ENCODE measurements at regions not wholly inside any gene's neighbourhood (a gene's known extent, or its start where the extent isn't known, plus 50 kb on each side); places are given as distances from the start of the nearest gene placed in this dataset.

- DNase-seq = no peak
Observed at GRCh38 chr7:46175221-46175620, 254.1 kb upstream of the IGFBP3 start.

DNA sequence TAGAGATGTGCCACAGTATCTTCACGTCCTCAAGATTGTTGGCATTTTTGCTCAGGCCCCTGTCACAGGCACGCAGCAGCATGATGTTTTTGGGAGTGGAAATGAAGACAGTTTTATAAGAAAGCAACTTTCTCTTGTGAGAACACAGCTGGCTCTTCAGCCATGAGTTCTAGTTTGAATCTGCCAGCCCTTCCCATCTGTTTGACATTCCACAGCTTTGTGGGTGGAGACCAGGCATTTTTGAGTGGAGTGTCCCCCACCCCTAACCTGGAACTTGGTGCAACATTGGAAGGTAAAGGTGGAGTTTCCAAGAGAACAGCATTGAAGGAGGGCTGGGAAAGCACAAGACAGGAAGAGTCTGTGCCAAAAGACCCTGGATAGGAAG lies 253.1 kb upstream of the IGFBP3 start:
- no peak for DNase-seq

DNA sequence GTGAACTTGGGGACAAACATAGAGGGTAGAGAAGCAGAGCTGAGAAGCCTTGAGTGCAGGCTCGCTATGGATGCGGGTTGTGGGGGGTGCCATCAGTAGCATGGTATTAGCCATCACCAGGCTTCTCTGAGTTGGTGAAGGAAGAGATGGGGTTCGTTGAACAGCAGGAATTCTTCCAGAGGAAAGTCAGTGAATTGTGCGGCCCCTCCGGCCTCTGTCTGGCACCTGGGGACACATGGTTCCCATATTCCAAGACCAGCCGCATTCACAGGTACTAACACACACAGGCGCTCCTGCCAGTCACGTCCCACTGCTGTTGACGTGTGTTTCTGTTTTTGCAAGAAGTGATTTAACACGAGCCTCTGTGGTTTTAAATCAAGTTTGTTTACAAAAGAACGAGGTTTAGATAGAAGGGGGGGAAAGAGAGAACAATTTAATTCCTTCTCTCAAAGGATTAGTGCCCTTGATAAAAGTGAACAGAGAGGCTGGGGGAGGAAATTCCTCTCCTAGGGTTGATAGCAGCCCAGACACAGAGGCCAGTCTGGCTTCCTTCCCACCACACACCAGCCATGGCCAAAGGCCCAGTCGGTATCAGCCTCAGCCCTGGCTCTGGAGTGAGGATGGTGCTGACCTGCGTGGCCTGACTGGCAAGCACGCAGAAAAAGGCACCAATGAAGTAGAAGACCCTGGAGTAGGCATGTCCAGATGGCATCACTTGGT lies 252.6 kb upstream of the IGFBP3 start:
- DNase-seq = no peak

DNA sequence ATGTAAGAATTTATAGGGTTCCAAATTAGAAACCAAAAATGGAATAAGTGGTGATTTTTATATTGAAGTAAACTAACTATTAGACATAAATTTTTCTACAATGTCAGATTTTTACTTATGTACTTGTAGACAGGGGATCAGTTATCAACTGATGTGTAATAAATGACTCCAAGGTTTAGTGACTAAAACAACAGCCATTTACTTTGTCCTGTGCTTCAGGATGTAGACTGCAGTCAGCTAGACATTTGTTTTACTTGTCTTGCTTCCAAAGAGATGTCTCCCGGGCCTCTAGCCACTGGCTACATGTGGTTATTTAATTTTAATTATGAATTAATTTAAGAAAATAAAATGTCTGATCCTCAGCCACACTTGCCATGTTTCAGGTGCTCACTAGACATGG lies 249.7 kb upstream of the IGFBP3 start:
- no peak for DNase-seq

DNA sequence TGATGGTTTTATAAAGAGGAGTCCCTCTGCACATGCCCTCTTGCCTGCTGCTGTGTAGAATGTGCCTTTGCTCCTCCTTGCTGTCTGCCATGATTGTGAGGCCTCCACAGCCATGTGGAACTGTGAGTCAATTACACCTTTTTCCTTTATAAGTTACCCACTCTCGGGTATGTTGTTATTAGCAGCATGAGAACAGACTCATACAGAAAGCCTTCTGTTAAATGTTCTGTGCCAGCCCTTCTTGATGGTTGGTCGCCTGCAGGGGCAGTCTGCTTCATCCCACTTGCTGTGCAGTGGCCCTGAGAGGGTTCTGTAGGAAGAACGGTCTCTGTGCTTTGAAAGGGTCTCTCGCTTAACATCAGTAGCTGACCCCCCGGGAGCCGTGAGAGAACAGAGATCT lies 248.9 kb upstream of the IGFBP3 start:
- DNase-seq = no peak

- no peak for DNase-seq
Observed at GRCh38 chr7:46169384-46169755, 248.3 kb upstream of the IGFBP3 start.

- DNase-seq = no peak
Observed at GRCh38 chr7:46168671-46169383, 247.8 kb upstream of the IGFBP3 start.

DNA sequence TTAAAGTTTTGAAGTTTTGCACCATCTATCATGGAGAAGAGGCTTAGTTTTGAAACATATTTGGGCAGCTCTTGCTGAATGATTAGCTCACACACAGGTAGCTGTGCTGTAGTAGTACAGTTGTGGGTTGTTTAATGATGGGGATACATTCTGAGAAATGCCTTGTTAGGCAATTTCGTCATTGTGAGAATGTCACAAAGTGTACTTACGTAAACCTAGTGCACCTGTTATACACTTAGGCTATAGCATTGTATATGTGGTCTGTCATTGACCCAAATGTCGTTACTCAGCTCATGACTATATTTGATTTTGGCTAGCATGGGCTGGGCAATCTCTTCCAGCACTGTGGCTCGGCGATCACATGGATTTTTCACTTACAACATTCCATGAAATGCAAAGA lies 247.2 kb upstream of the IGFBP3 start:
- DNase-seq = no peak

DNA sequence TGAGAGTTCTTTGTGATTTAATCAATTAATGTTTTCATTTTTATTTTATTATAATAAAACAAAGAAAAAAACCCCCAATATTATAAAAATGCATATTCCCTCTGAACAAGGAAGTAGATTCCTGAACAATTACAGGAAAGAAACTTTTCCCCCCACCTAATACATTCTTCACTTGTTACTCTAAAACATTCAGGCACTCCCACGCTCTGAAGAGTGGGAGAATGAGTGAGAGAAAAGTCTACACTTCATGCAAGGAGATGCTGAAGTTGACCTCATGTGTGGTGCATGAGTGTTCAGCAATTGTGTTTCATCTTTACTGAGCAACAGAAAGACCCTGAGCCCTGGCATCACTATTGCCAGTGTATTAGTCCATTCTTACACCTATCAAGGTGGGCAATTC lies 244.2 kb upstream of the IGFBP3 start:
- DNase-seq = no peak

- no peak for DNase-seq
Observed at GRCh38 chr7:46164629-46165028, 243.6 kb upstream of the IGFBP3 start.

GRCh38 chr7:46163246-46163645 lies 242.2 kb upstream of the IGFBP3 start:
- DNase-seq = no peak

DNA sequence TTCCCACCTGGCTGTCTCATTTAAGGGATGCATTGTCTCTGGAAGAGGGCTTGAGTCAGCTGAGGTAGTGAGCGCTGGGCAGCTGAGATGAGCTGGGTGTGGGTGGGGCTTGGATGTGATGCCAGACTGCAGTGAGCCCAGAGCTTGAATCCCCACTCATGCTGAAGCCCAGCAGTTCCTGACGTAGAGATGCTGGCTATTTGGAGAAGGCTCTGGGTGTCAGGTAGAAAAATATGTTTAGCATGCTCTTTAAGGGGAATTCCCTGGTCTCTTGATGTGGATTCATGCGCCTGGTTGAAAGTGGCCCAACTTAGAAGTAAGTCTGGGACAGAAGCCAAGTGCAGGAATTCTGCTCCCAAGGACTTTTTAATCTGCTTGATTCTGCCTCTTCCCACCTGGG lies 241.5 kb upstream of the IGFBP3 start:
- DNase-seq = no peak

DNA sequence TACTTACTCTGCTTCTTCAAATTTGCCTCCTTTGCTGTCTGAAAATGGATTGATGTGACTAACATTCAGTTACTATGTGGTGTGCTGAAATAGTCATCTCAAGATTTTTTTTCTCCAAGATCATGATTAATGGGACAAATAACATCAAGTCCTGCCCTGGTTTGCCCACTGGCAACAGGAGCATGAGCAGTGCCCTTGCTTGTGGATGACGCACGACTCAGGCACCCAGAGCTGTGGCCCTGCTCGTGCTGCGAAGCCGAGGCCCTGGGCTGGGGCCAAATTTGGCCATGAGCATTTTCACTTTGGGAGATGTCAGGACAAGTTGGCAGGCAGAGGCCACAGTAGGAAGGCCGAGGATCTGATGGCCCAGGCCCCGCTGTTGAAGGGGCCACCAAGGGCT lies 239.8 kb upstream of the IGFBP3 start:
- no peak for DNase-seq

GRCh38 chr7:46157931-46158330 lies 236.9 kb upstream of the IGFBP3 start:
- DNase-seq = no peak

DNA sequence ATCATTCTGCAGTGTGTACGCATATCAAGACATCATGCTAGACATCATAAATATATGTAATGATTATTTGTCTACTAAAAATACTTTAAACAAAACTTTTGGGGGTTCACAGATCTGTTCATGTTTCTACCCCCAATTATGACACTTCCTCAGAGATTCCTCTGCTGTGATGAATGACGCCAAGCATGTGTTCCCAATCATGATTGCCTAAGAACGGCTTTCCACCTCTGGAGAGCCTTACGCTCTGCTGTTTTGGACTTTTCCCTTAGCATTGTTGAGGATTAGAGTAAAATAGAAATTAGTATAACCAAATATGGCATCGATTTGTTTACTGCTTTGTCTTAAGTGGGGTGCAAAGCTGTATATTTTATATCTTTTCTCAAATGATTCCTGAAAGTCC lies 236.3 kb upstream of the IGFBP3 start:
- no peak for DNase-seq

DNA sequence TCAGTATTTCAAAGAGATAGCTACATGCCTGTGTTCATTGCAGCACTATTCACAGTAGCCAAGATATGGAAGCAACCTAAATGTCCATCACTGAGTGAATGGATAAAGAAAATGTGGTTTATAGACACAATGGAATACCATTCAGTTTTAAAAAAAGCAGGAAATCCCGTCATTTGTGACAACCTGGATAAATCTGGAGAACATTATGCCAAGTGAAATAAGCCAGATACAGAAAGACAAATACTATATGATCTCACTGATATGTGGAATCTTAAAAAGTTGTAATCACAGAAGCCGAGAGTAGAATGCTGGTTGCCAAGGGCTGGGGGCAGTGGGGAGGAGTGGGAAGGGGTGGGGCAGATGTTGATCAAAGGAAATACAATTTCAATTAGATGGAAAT lies 235.8 kb upstream of the IGFBP3 start:
- no peak for DNase-seq

DNA sequence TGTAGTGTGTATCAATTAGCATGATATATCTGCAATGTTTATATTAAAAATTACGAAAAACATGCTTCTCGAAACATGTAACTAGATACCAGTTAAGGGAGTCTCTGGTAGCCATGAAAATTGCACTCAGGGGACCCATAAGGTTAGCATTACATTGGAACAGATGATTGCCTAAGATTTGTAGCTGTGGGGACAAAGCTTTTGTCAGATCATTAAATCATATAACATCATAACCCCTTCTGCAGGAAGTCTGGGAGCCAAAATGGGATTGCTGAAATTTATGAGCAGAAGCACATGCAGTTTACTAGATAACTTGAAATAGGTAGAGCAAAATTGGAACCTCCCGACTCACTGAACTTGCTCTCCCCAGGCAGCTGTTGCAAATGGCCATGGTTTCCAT lies 235.0 kb upstream of the IGFBP3 start:
- no peak for DNase-seq

DNA sequence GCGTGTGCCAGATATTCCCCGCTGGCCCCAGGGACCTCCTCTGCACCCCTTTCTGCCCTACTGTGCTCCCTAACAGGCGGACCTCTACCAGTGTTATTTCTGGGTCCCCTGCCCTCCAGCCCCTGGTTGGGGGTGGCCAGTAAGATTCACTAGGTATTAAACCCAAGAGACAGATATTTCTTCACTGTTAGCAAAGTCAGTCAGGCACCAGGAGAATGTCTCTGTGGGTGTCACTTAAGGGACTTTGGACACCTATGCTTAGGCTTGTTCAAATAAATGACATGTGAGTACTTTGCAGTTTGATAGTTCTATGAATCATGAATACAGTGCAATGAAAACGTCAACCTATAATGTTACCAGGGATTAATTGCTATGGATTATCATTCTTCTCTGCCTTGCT lies 234.3 kb upstream of the IGFBP3 start:
- no peak for DNase-seq

DNA sequence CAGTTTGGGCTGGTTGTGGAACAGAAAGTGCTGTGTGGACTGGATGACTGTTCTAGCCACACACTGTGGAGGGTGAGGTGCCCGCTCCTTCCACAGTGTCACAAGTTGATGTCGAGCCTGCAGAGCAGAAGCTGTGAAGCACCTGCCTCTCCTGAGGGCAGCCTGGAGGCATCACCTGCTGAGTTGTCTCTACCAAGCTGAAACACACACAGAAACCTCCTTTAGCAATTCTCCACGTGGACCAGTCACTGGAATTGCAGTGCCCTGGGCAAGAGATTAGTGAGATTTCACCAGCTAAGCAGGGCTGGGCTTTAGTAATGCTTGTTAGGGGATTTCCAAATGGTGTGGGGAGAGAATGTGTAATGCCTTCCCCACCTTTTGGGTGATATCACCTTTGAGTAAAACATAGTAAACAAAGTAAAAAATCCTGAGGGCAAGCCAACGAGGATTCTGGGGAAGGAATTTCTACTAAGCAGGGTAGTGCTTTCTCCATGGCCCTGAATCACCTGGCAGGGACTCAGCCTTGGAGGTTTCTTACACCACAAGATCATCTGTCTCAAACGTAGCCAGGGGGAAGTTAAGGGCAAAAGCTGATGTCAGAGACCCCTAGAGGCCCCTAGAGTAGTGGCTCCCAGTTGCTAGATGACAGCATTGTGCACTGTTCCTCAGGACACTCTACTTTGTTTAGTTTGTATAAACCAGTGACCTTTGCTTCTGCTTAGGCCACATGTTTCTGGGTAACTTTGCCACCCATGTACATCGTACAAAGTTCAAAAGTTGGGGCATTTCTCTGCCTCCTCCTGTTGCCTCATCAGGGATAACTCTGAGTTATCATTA lies 233.1 kb upstream of the IGFBP3 start:
- DNase-seq = no peak

GRCh38 chr7:46153583-46153950 lies 232.5 kb upstream of the IGFBP3 start:
- DNase-seq = no peak

- no peak for DNase-seq
Observed at GRCh38 chr7:46152696-46153095, 231.6 kb upstream of the IGFBP3 start.

- DNase-seq = no peak
Observed at GRCh38 chr7:46150721-46151120, 229.6 kb upstream of the IGFBP3 start.

GRCh38 chr7:46150202-46150601 lies 229.1 kb upstream of the IGFBP3 start:
- DNase-seq = no peak

DNA sequence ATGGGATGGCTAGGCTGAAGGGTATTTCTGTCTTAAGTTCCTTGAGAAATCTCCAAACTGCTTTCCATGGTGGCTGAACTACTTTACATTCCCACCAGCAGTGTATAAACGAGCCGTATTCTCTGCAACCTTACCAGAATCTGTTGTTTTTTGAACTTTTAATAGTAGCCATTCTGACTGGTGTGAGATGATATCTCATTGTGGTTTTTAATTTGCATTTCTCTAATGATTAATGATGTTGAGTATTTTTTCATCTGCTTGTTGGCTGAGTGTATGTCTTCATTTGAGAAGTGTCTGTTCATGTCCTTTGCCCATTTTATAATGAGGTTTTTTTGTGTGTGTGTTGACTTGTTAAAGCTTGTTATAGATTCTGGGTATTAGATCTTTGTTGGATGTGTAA lies 226.8 kb upstream of the IGFBP3 start:
- no peak for DNase-seq

Measured in GF-D8 (cell line).